Tibial artery (tissue), 4 donors: ENCODE measurements at regions not wholly inside any gene's neighbourhood (a gene's known extent, or its start where the extent isn't known, plus 50 kb on each side); places are given as distances from the start of the nearest gene placed in this dataset.

Experiments
- DNase-seq, 2 donors: peaks; one replicate each; pipeline ENCODE4 v3.0.0-alpha.2; 2019
- H3K27ac ChIP-seq, 2 donors: fragments of 200-600 bp; sonication (generic) in 1 of 2; 1 replicate in 1 of 2; 2 replicates in 1 of 2; pipeline ENCODE4 v1.5.1; 2018 to 2019; ENCODE audit warnings: mild to moderate bottlenecking in 1 of 2
- H3K27me3 ChIP-seq, 2 donors: fragments of 200-600 bp; sonication (generic) in 1 of 2; one replicate each; pipeline versions ENCODE4 v1.5.1 to v1.6.0; 2016 to 2019
- H3K36me3 ChIP-seq, 3 donors: fragments of 200-600 bp; sonication (generic) in 2 of 3; one replicate each; pipeline ENCODE4 v1.5.1; 2016 to 2019; ENCODE audit warnings: mild to moderate bottlenecking in 2 of 3
- H3K4me1 ChIP-seq, 4 donors: fragments of 200-600 bp; sonication (generic) in 2 of 4; 1 replicate in 3 of 4; 2 replicates in 1 of 4; pipeline ENCODE4 v1.5.1; 2016 to 2019
- H3K4me3 ChIP-seq, 2 donors: fragments of 200-600 bp; sonication (generic) in 1 of 2; 1 replicate in 1 of 2; 2 replicates in 1 of 2; pipeline ENCODE4 v1.5.1; 2018 to 2019; ENCODE audit warnings: mild to moderate bottlenecking in 2 of 2
- H3K9me3 ChIP-seq, 3 donors: fragments of 200-600 bp; sonication (generic) in 1 of 3; one replicate each; pipeline ENCODE4 v1.5.1; 2016 to 2019
- CTCF ChIP-seq, 2 experiments: fragments of 200-600 bp in 1 of 2; fragments of 450-650 bp in 1 of 2; IDR thresholded peaks; one replicate each; pipeline ENCODE4 v1.5.1; 2017 to 2019; ENCODE audit warnings: antibody characterized with exemption in 2 of 2, mild to moderate bottlenecking in 1 of 2, moderate library complexity in 1 of 2
- intact Hi-C: fragments of 100-400 bp; cut with DNase I; formaldehyde crosslinking; loops from one replicate; pipeline ENCODE4 v1.15.0; 2023; ENCODE audit warnings: low total_unique reads

GRCh38 chr14:85142982-85143381 lies 387.0 kb upstream of the FLRT2 start:
- Histone ChIP-seq H3K36me3 (no peaks in the 10 kb centered on the region), H3K9me3 (no peaks in the 10 kb centered on the region), H3K4me3 (no peak overlapping the region), H3K27ac (no peak overlapping the region), H3K4me1 (no peaks in the 10 kb centered on the region), H3K27me3 (no peaks in the 10 kb centered on the region)
- no peak for DNase-seq
- no peak for TF ChIP-seq CTCF (IDR thresholded peaks at IDR 0.05)
- intact Hi-C loops: no loop called here

- no peaks in the 10 kb centered on the region for H3K4me1 ChIP-seq
- H3K4me3 ChIP-seq: no peak overlapping the region
- intact Hi-C loops: no loop called here
- no peaks in the 10 kb centered on the region for H3K27me3 ChIP-seq
- no peaks in the 10 kb centered on the region for H3K36me3 ChIP-seq
- DNase-seq: no peak
- no peak for TF ChIP-seq CTCF (IDR thresholded peaks at IDR 0.05)
- H3K27ac ChIP-seq: no peak overlapping the region
- no peaks in the 10 kb centered on the region for H3K9me3 ChIP-seq
Observed at GRCh38 chr14:85146779-85147178, 383.2 kb upstream of the FLRT2 start.

GRCh38 chr14:85150166-85150565 lies 379.8 kb upstream of the FLRT2 start:
- H3K27ac ChIP-seq: no peak overlapping the region

GRCh38 chr14:85154714-85155113 lies 375.2 kb upstream of the FLRT2 start:
- H3K4me3 ChIP-seq: no peak overlapping the region
- intact Hi-C loops: no loop called here
- DNase-seq: no peak
- H3K27ac ChIP-seq: no peak overlapping the region
- TF ChIP-seq CTCF (IDR thresholded peaks at IDR 0.05): no peak
- no peaks in the 10 kb centered on the region for H3K4me1 ChIP-seq
- H3K27me3 ChIP-seq: no peaks in the 10 kb centered on the region
- no peaks in the 10 kb centered on the region for H3K9me3 ChIP-seq
- no peaks in the 10 kb centered on the region for H3K36me3 ChIP-seq

More at GRCh38 chr14:85150166-85150565, 379.8 kb upstream of the FLRT2 start:
- Histone ChIP-seq H3K27me3 (no peaks in the 10 kb centered on the region), H3K9me3 (no peaks in the 10 kb centered on the region), H3K36me3 (no peaks in the 10 kb centered on the region), H3K4me3 (no peak overlapping the region), H3K4me1 (no peaks in the 10 kb centered on the region)
- TF ChIP-seq CTCF (IDR thresholded peaks at IDR 0.05): no peak
- no peak for DNase-seq
- intact Hi-C loops: no loop called here

DNA sequence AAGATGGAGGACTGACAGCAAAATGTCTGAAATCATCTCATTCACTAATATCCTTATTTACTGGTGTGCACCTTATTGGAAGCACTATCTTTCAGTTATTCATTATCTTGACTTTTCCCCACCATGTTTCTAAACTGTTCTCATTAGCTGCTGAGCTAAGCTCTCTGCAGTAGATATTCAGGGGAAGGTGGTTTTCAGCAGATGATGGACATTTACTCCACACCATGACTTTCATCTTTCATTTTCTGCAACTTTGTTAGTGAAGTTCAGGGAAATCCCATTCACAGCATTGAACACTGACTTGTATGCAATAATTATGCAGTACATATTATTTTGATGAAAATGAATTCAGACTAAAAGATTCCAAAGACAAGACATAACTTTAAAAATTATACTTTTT lies 373.6 kb upstream of the FLRT2 start:
- no peak overlapping the region for H3K27ac ChIP-seq
- no peaks in the 10 kb centered on the region for H3K4me1 ChIP-seq
- H3K36me3 ChIP-seq: no peaks in the 10 kb centered on the region
- no peak for TF ChIP-seq CTCF (IDR thresholded peaks at IDR 0.05)
- no peaks in the 10 kb centered on the region for H3K27me3 ChIP-seq
- no peaks in the 10 kb centered on the region for H3K9me3 ChIP-seq
- DNase-seq: no peak
- H3K4me3 ChIP-seq: no peak overlapping the region
- intact Hi-C loops: no loop called here

- intact Hi-C loops: no loop called here
- DNase-seq: no peak
- no peaks in the 10 kb centered on the region for H3K9me3 ChIP-seq
- no peaks in the 10 kb centered on the region for H3K36me3 ChIP-seq
- no peak for TF ChIP-seq CTCF (IDR thresholded peaks at IDR 0.05)
- H3K4me1 ChIP-seq: no peaks in the 10 kb centered on the region
- H3K27me3 ChIP-seq: no peaks in the 10 kb centered on the region
- no peak overlapping the region for H3K4me3 ChIP-seq
- H3K27ac ChIP-seq: no peak overlapping the region
Observed at GRCh38 chr14:85159726-85160125, 370.2 kb upstream of the FLRT2 start.
